Astrocyte (in vitro differentiated cells and primary cell): ENCODE measurements at regions not wholly inside any gene's neighbourhood (a gene's known extent, or its start where the extent isn't known, plus 50 kb on each side); places are given as distances from the start of the nearest gene placed in this dataset.
A peak's percentile ranks its signal among the peaks of the same experiment; 100 is the strongest.

ENCODE experiments used
- DNase-seq: peaks from one replicate; pipeline ENCODE4 v3.0.0-alpha.2; 2010; ENCODE audit warnings: low read depth
- FAIRE-seq: peaks from 2 replicates; lab custom pipeline; 2011; peaks lifted over from hg19 to GRCh38; lab: Jason Lieb, UNC
- H2AFZ ChIP-seq: 2 replicates; pipeline ENCODE4 v1.6.0; 2012; ENCODE audit warnings: low read depth, low read length, inconsistent platforms
- H3K27ac ChIP-seq: 2 replicates; pipeline ENCODE4 v1.5.1; 2011; ENCODE audit warnings: low read depth, low read length, inconsistent platforms
- H3K27me3 ChIP-seq: 2 replicates; pipeline ENCODE4 v1.6.0; 2011; ENCODE audit warnings: low read length, inconsistent platforms; ENCODE audit not compliant: insufficient read depth
- H3K36me3 ChIP-seq: 2 replicates; pipeline ENCODE4 v1.5.1; 2011; ENCODE audit warnings: low read length, inconsistent platforms; ENCODE audit not compliant: insufficient read depth
- H3K4me1 ChIP-seq: 2 replicates; pipeline ENCODE4 v1.5.1; 2011; ENCODE audit warnings: low read length, inconsistent platforms; ENCODE audit not compliant: insufficient read depth
- H3K4me2 ChIP-seq: 2 replicates; pipeline ENCODE4 v1.6.0; 2012; ENCODE audit warnings: low read length, inconsistent platforms
- H3K4me3 ChIP-seq: 2 replicates; pipeline ENCODE4 v1.5.1; 2011; ENCODE audit warnings: low read depth, mild to moderate bottlenecking, low read length, inconsistent platforms; ENCODE audit not compliant: insufficient read depth
- H3K79me2 ChIP-seq: 2 replicates; pipeline ENCODE4 v1.6.0; 2012; ENCODE audit warnings: mild to moderate bottlenecking, low read length, inconsistent platforms; ENCODE audit not compliant: insufficient read depth
- H3K9ac ChIP-seq: 2 replicates; pipeline ENCODE4 v1.6.0; 2012; ENCODE audit warnings: mild to moderate bottlenecking, low read length, inconsistent platforms
- H3K9me3 ChIP-seq: 2 replicates; pipeline ENCODE4 v1.5.1; 2012; ENCODE audit warnings: low read depth, mild to moderate bottlenecking, low read length, inconsistent platforms; ENCODE audit not compliant: insufficient read depth
- H4K20me1 ChIP-seq: 2 replicates; pipeline ENCODE4 v1.6.0; 2012; ENCODE audit warnings: low read length, inconsistent platforms; ENCODE audit not compliant: insufficient read depth
- H3K27ac Mint-ChIP-seq: one replicate; pipeline ENCODE4 v1.8.0; 2021; ENCODE audit warnings: mild to moderate bottlenecking, mixed read lengths; ENCODE audit not compliant: unreplicated experiment
- H3K27me3 Mint-ChIP-seq: one replicate; pipeline ENCODE4 v1.8.0; 2021; ENCODE audit warnings: low read depth, mixed read lengths; ENCODE audit not compliant: unreplicated experiment
- H3K36me3 Mint-ChIP-seq: one replicate; pipeline ENCODE4 v1.8.0; 2021; ENCODE audit warnings: low read depth, mixed read lengths; ENCODE audit not compliant: unreplicated experiment
- H3K4me1 Mint-ChIP-seq: one replicate; pipeline ENCODE4 v1.8.0; 2021; ENCODE audit warnings: low read depth, mixed read lengths; ENCODE audit not compliant: unreplicated experiment
- H3K4me3 Mint-ChIP-seq: one replicate; pipeline ENCODE4 v1.8.0; 2021; ENCODE audit warnings: mild to moderate bottlenecking, moderate library complexity, mixed read lengths; ENCODE audit not compliant: unreplicated experiment
- H3K9me3 Mint-ChIP-seq: one replicate; pipeline ENCODE4 v1.8.0; 2021; ENCODE audit warnings: mild to moderate bottlenecking, mixed read lengths; ENCODE audit not compliant: unreplicated experiment
- CTCF ChIP-seq: IDR thresholded peaks from 2 replicates; pipeline ENCODE4 v1.5.1; 2011; ENCODE audit warnings: low read depth, mild to moderate bottlenecking, inconsistent platforms, low read length, moderate library complexity; ENCODE audit not compliant: insufficient read depth
- EZH2 ChIP-seq: IDR thresholded peaks from 2 replicates; pipeline ENCODE4 v1.6.1; 2012; ENCODE audit warnings: mild to moderate bottlenecking, low read length, inconsistent platforms; ENCODE audit not compliant: insufficient read depth

- no peak overlapping the region for H3K27ac Mint-ChIP-seq
- H3K4me2 ChIP-seq: no peak overlapping the region
- no peak for DNase-seq
- H4K20me1 ChIP-seq: no peaks in the 10 kb centered on the region
- H3K9me3 ChIP-seq: no peaks in the 10 kb centered on the region
- no peak overlapping the region for H3K27ac ChIP-seq
- no peaks in the 10 kb centered on the region for H3K27me3 Mint-ChIP-seq
- no peak overlapping the region for H3K9ac ChIP-seq
- H3K27me3 ChIP-seq: no peaks in the 10 kb centered on the region
- H3K9me3 Mint-ChIP-seq: no peaks in the 10 kb centered on the region
- H3K4me1 Mint-ChIP-seq: no peaks in the 10 kb centered on the region
- H3K36me3 ChIP-seq: peaks cover 18% of the 10 kb centered on the region
- H3K36me3 Mint-ChIP-seq: peaks cover 20% of the 10 kb centered on the region
- no peaks in the 10 kb centered on the region for H3K4me1 ChIP-seq
- TF ChIP-seq EZH2 (no peak), CTCF (no peak)
- no peak overlapping the region for H3K4me3 ChIP-seq
- no peak overlapping the region for H2AFZ ChIP-seq
- H3K79me2 ChIP-seq: no peaks in the 10 kb centered on the region
- no peak overlapping the region for H3K4me3 Mint-ChIP-seq
- FAIRE-seq: peak; percentile 17
Observed at GRCh38 chr21:36257657-36258056, 62.3 kb upstream of the MORC3 start.

DNA sequence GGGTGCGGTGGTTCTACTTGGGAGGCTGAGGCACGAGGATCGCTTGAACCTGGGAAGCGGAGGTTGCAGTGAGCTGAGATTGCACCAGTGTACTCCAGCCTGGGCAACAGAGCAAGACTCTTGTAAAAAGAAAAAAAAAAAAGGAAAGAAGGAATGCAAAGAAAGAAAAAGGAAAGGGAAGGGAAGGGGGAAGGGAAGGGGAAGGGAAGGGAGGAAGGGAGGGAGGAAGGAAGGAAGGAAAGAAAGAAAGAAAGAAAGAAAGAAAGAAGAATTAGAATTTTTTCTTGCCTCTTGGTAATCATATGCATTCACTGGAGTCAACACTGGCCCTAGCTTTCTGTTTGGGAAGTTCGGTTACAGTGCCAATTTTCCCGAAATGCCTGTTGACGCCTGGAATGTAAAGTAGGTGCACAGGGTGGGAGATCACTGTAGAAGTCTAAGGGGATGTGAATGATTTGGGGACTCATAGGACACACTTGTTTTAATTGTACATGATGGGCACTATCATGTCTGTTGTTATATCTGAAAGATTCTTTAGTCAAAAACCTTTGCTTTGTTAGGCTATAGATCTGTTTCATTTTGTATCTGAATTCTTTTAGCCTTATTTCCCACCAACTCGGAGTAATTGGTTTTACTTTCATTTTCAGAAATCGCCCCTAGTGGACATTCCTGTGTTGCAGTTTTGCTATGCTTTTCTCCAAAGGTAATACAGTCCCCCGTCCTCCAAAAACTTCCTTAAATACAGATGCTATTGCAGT is 59.8 kb upstream of the MORC3 start:
- H3K36me3 ChIP-seq: peaks cover 11% of the 10 kb centered on the region
- no peaks in the 10 kb centered on the region for H3K9me3 ChIP-seq
- FAIRE-seq: peak; percentile 54
- peak overlapping the region; percentile 34 for H3K27ac Mint-ChIP-seq
- H3K4me1 ChIP-seq: no peaks in the 10 kb centered on the region
- no peaks in the 10 kb centered on the region for H3K27me3 Mint-ChIP-seq
- no peak for TF ChIP-seq EZH2
- TF ChIP-seq CTCF: peak; percentile 94
- H2AFZ ChIP-seq: peak overlapping the region; percentile 65
- no peaks in the 10 kb centered on the region for H3K4me1 Mint-ChIP-seq
- H3K4me3 ChIP-seq: peak overlapping the region; percentile 61
- peak overlapping the region; percentile 58 for H3K4me3 Mint-ChIP-seq
- peak overlapping the region; percentile 82 for H3K4me2 ChIP-seq
- H3K27me3 ChIP-seq: no peaks in the 10 kb centered on the region
- H3K27ac ChIP-seq: peak overlapping the region; percentile 45
- H3K79me2 ChIP-seq: no peaks in the 10 kb centered on the region
- no peaks in the 10 kb centered on the region for H4K20me1 ChIP-seq
- peak; percentile 65 for DNase-seq
- peak overlapping the region; percentile 69 for H3K9ac ChIP-seq
- H3K9me3 Mint-ChIP-seq: no peaks in the 10 kb centered on the region
- peaks cover 18% of the 10 kb centered on the region for H3K36me3 Mint-ChIP-seq

GRCh38 chr21:36260802-36261201 is 59.2 kb upstream of the MORC3 start:
- Histone ChIP-seq H3K4me1 (no peaks in the 10 kb centered on the region), H3K79me2 (no peaks in the 10 kb centered on the region), H3K27me3 (no peaks in the 10 kb centered on the region), H3K4me3 (peak overlapping the region; percentile 61), H3K4me2 (peak overlapping the region; percentile 82), H3K9ac (no peak overlapping the region), H2AFZ (no peak overlapping the region), H4K20me1 (no peaks in the 10 kb centered on the region), H3K9me3 (no peaks in the 10 kb centered on the region), H3K36me3 (peaks cover 7% of the 10 kb centered on the region), H3K27ac (no peak overlapping the region)
- Mint-ChIP-seq H3K9me3 (no peaks in the 10 kb centered on the region), H3K4me3 (no peak overlapping the region), H3K36me3 (peaks cover 16% of the 10 kb centered on the region), H3K27ac (no peak overlapping the region), H3K27me3 (no peaks in the 10 kb centered on the region), H3K4me1 (no peaks in the 10 kb centered on the region)
- no peak for DNase-seq
- FAIRE-seq: no peak
- no peak for TF ChIP-seq EZH2
- no peak for TF ChIP-seq CTCF
